Adrenal gland (tissue), 9 donors: ENCODE measurements at regions not wholly inside any gene's neighbourhood (a gene's known extent, or its start where the extent isn't known, plus 50 kb on each side); places are given as distances from the start of the nearest gene placed in this dataset.

Experiments
- DNase-seq, 7 donors: peaks; one replicate each; pipeline ENCODE4 v3.0.0-alpha.2; 2019 to 2020
- H3K27ac ChIP-seq, 5 donors: fragments of 200-600 bp; sonication (generic) in 4 of 5; 1 replicate in 3 of 5; 2 replicates in 2 of 5; pipeline versions ENCODE4 v1.5.1 to v1.8.0; 2016 to 2020; ENCODE audit warnings: mild to moderate bottlenecking in 1 of 5
- H3K27me3 ChIP-seq: fragments of 200-600 bp; 2 replicates; pipeline ENCODE4 v1.8.0; 2021
- H3K36me3 ChIP-seq, 2 donors: fragments of 200-600 bp; replicated peaks in 1 of 2; 1 replicate in 1 of 2; 2 replicates in 1 of 2; pipeline versions ENCODE4 v1.5.1 to v1.8.0; 2018 to 2022
- H3K4me1 ChIP-seq, 2 donors: fragments of 200-600 bp; replicated peaks in 1 of 2; 1 replicate in 1 of 2; 2 replicates in 1 of 2; pipeline versions ENCODE4 v1.5.1 to v1.8.0; 2018 to 2021
- H3K4me3 ChIP-seq, 4 donors: fragments of 200-600 bp; sonication (generic) in 3 of 4; one replicate each; pipeline ENCODE4 v1.5.1; 2016 to 2018
- H3K9me3 ChIP-seq, 3 donors: fragments of 200-600 bp; sonication (generic) in 1 of 3; replicated peaks in 1 of 3; 1 replicate in 2 of 3; 2 replicates in 1 of 3; pipeline versions ENCODE4 v1.5.1 to v1.8.0; 2016 to 2021
- CTCF ChIP-seq, 6 experiments: fragments of 450-650 bp in 4 of 6; fragments of 200-600 bp in 2 of 6; sonication (generic) in 1 of 6; IDR thresholded peaks; 1 replicate in 5 of 6; 2 replicates in 1 of 6; pipeline versions ENCODE4 v1.5.1 to v1.8.0; 2016 to 2021; ENCODE audit warnings: antibody characterized with exemption in 6 of 6, mild to moderate bottlenecking in 2 of 6, moderate library complexity in 1 of 6
- POLR2A ChIP-seq, 2 donors: fragments of 450-650 bp; IDR thresholded peaks; one replicate each; pipeline ENCODE4 v1.6.1; 2017; ENCODE audit warnings: antibody characterized with exemption in 2 of 2, mild to moderate bottlenecking in 2 of 2, moderate library complexity in 1 of 2
- WGBS, 4 donors: extraction: QIAGEN DNeasy Blood & Tissue Kit in 2 of 4; methylation state at CpG; one replicate each; pipeline versions ENCODE4 v1.1.5 to v1.1.7; 2013 to 2017; 5-methylcytosine and 5-hydroxymethylcytosine counted together
- intact Hi-C, 2 donors: fragments of 100-400 bp; cut with DNase I; formaldehyde crosslinking; loops; one replicate each; pipeline versions ENCODE4 v1.14.1 to v1.15.0; 2022 to 2023
- donor health status: healthy with polysubstance abuse.
- donor health status: Bipolar disorder and iron deficiency.
- donor health status: DM: yes; HTN: yes; CAD: no.
- donor health status: DM: no; HTN: no; CAD: no.
- donor health status: DM: no; HTN: no; CAD: no.

- H3K27me3 ChIP-seq, result peaks cover 72% of the 10 kb centered on the region
- H3K4me1 ChIP-seq, result peaks cover 27 to 49% of the 10 kb centered on the region in 2 donors
- no peaks in the 10 kb centered on the region for H3K36me3 ChIP-seq
- TF ChIP-seq POLR2A (IDR thresholded peaks at IDR 0.05), result no peak
- 5 to 8% (median 7%) methylated on average over 12 of the region's 12 CpGs for WGBS, 4 donors
- intact Hi-C loops, result no loop called here
- H3K4me3 ChIP-seq, result peak overlapping the region in 1 of 4 donors; percentile 35
- H3K9me3 ChIP-seq, result no peaks in the 10 kb centered on the region
- DNase-seq, result no peak
- no peak overlapping the region for H3K27ac ChIP-seq
These were observed 244.4 kb upstream of the TOPAZ1 start for GRCh38 chr3:43997316-43997715.

GRCh38 chr3:43997788-43998369, 243.8 kb upstream of the TOPAZ1 start:
- no peak for DNase-seq
- no peaks in the 10 kb centered on the region for H3K36me3 ChIP-seq
- WGBS, 4 donors, result 7 to 11% (median 11%) methylated on average over 11 to 33 of the region's 33 CpGs
- no peaks in the 10 kb centered on the region for H3K9me3 ChIP-seq
- H3K4me3 ChIP-seq, result peak overlapping the region in 1 of 4 donors; percentile 21
- H3K27me3 ChIP-seq, result peaks cover 75% of the 10 kb centered on the region
- intact Hi-C loops, result no loop called here
- no peak for TF ChIP-seq POLR2A (IDR thresholded peaks at IDR 0.05)
- no peak for TF ChIP-seq CTCF (IDR thresholded peaks at IDR 0.05)
- H3K4me1 ChIP-seq, result peaks cover 27 to 49% of the 10 kb centered on the region in 2 donors
- no peak overlapping the region for H3K27ac ChIP-seq

GRCh38 chr3:43998370-43998835, 243.3 kb upstream of the TOPAZ1 start:
- Histone ChIP-seq H3K9me3 (no peaks in the 10 kb centered on the region), H3K4me3 (peak overlapping the region in 2 of 4 donors; percentile 12 to 51), H3K27ac (no peak overlapping the region), H3K36me3 (no peaks in the 10 kb centered on the region), H3K27me3 (peaks cover 75% of the 10 kb centered on the region), H3K4me1 (peaks cover 27 to 49% of the 10 kb centered on the region in 2 donors)
- intact Hi-C loops, result no loop called here
- TF ChIP-seq POLR2A (IDR thresholded peaks at IDR 0.05), result no peak
- no peak for DNase-seq
- WGBS, 4 donors, result 3 to 6% (median 4%) methylated on average over 20 to 25 of the region's 25 CpGs

GRCh38 chr3:43998836-43999727, 242.6 kb upstream of the TOPAZ1 start:
- TF ChIP-seq POLR2A (IDR thresholded peaks at IDR 0.05) (no peak), CTCF (IDR thresholded peaks at IDR 0.05) (no peak)
- no peak for DNase-seq
- Histone ChIP-seq H3K4me1 (peaks cover 27 to 49% of the 10 kb centered on the region in 2 donors), H3K9me3 (no peaks in the 10 kb centered on the region), H3K27me3 (peaks cover 73% of the 10 kb centered on the region), H3K4me3 (peak overlapping the region in 2 of 4 donors; percentile 12 to 51), H3K27ac (no peak overlapping the region), H3K36me3 (no peaks in the 10 kb centered on the region)
- 1 to 6% (median 2%) methylated on average over 12 to 93 of the region's 93 CpGs for WGBS, 4 donors
- intact Hi-C loops, result no loop called here

GRCh38 chr3:43999728-44000319, 241.9 kb upstream of the TOPAZ1 start:
- Histone ChIP-seq H3K4me3 (peak overlapping the region in 1 of 4 donors; percentile 51), H3K9me3 (no peaks in the 10 kb centered on the region), H3K27me3 (peaks cover 73% of the 10 kb centered on the region), H3K27ac (no peak overlapping the region), H3K4me1 (peaks cover 27 to 46% of the 10 kb centered on the region in 2 donors), H3K36me3 (no peaks in the 10 kb centered on the region)
- intact Hi-C loops, result no loop called here
- no peak for TF ChIP-seq POLR2A (IDR thresholded peaks at IDR 0.05)
- no peak for TF ChIP-seq CTCF (IDR thresholded peaks at IDR 0.05)
- 61 to 78% (median 68%) methylated on average over 7 of the region's 7 CpGs for WGBS, 4 donors
- no peak for DNase-seq
